ENCODE measurements at regions not wholly inside any gene's neighbourhood (a gene's known extent, or its start where the extent isn't known, plus 50 kb on each side); places are given as distances from the start of the nearest gene placed in this dataset.
A peak's percentile ranks its signal among the peaks of the same experiment; 100 is the strongest.
"Not testable (repeated sequence)": the region's sequence is repeated elsewhere in the genome, so short reads cannot be mapped to it uniquely, and the experiment has no call there.

DNA sequence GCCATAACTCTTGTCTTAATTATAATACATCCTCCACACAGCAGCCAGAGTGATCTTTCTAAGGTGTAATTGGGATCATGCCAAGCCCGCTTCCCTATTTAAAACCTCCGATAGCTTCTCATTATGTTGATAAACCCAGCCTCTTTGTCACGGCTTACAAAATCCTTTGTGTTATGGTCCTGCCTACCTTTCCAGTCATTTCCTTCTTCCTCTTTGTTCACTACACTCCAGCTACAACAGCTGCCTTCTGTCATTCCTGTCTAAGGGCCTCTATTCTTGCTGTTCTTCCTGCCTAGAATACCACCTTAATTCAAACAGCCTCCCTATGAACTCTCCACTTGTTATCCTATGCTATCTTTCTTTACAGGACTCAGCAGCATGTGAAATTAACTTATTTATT lies 70.6 kb upstream of the CAPRIN1 start:
- Mint-ChIP-seq H3K9me3 (no peaks in the 10 kb centered on the region), H3K36me3 (no peaks in the 10 kb centered on the region), H3K4me1 (no peaks in the 10 kb centered on the region), H3K27me3 (peaks cover 7% of the 10 kb centered on the region), H3K27ac (no peak overlapping the region), H3K4me3 (no peak overlapping the region)
- Histone ChIP-seq H3K27me3 (ENCODE audit: control insufficient read depth, insufficient read depth, low read length) (peaks cover 2% of the 10 kb centered on the region), H3K27ac (ENCODE audit: insufficient read depth, low read length, poor library complexity, severe bottlenecking) (no peak overlapping the region), H3K4me3 (ENCODE audit: low read depth, low read length) (no peak overlapping the region), H3K9me3 (ENCODE audit: control insufficient read depth in 2 of 2, low read length in 2 of 2) (no peaks in the 10 kb centered on the region), H3K4me1 (ENCODE audit: control insufficient read depth, insufficient read depth, low read length, poor library complexity, severe bottlenecking) (no peaks in the 10 kb centered on the region), H3K36me3 (ENCODE audit: control insufficient read depth, insufficient read depth, low read length) (no peaks in the 10 kb centered on the region)
- DNase-seq (no peak), ATAC-seq (ENCODE audit: low read depth in 2 of 2) (no peak)

- Histone ChIP-seq H3K36me3 (ENCODE audit: control insufficient read depth, insufficient read depth, low read length) (no peaks in the 10 kb centered on the region), H3K4me1 (ENCODE audit: control insufficient read depth, insufficient read depth, low read length, poor library complexity, severe bottlenecking) (no peaks in the 10 kb centered on the region), H3K27me3 (ENCODE audit: control insufficient read depth, insufficient read depth, low read length) (no peaks in the 10 kb centered on the region), H3K9me3 (ENCODE audit: control insufficient read depth in 2 of 2, low read length in 2 of 2) (no peaks in the 10 kb centered on the region), H3K4me3 (ENCODE audit: low read depth, low read length) (no peak overlapping the region), H3K27ac (ENCODE audit: insufficient read depth, low read length, poor library complexity, severe bottlenecking) (no peak overlapping the region)
- H3K9me3 Mint-ChIP-seq = no peaks in the 10 kb centered on the region
- peaks cover 7% of the 10 kb centered on the region for H3K27me3 Mint-ChIP-seq
- H3K4me1 Mint-ChIP-seq = no peaks in the 10 kb centered on the region
- no peak for ATAC-seq (ENCODE audit: low read depth in 2 of 2)
- no peak for DNase-seq
- no peak overlapping the region for H3K4me3 Mint-ChIP-seq
- no peaks in the 10 kb centered on the region for H3K36me3 Mint-ChIP-seq
- no peak overlapping the region for H3K27ac Mint-ChIP-seq
Measured at GRCh38 chr11:33978376-33978775, 73.2 kb upstream of the CAPRIN1 start.

GRCh38 chr11:33977676-33978075 lies 73.9 kb upstream of the CAPRIN1 start:
- H3K27me3 ChIP-seq (ENCODE audit: control insufficient read depth, insufficient read depth, low read length) = no peaks in the 10 kb centered on the region
- Mint-ChIP-seq H3K36me3 (no peaks in the 10 kb centered on the region), H3K9me3 (no peaks in the 10 kb centered on the region), H3K4me1 (no peaks in the 10 kb centered on the region), H3K27me3 (peaks cover 3% of the 10 kb centered on the region), H3K4me3 (no peak overlapping the region), H3K27ac (no peak overlapping the region)
- H3K27ac ChIP-seq (ENCODE audit: insufficient read depth, low read length, poor library complexity, severe bottlenecking) = no peak overlapping the region
- DNase-seq (no peak), ATAC-seq (ENCODE audit: low read depth in 2 of 2) (no peak)
- no peaks in the 10 kb centered on the region for H3K9me3 ChIP-seq (ENCODE audit: control insufficient read depth in 2 of 2, low read length in 2 of 2)
- no peaks in the 10 kb centered on the region for H3K36me3 ChIP-seq (ENCODE audit: control insufficient read depth, insufficient read depth, low read length)
- no peak overlapping the region for H3K4me3 ChIP-seq (ENCODE audit: low read depth, low read length)
- H3K4me1 ChIP-seq (ENCODE audit: control insufficient read depth, insufficient read depth, low read length, poor library complexity, severe bottlenecking) = no peaks in the 10 kb centered on the region

DNA sequence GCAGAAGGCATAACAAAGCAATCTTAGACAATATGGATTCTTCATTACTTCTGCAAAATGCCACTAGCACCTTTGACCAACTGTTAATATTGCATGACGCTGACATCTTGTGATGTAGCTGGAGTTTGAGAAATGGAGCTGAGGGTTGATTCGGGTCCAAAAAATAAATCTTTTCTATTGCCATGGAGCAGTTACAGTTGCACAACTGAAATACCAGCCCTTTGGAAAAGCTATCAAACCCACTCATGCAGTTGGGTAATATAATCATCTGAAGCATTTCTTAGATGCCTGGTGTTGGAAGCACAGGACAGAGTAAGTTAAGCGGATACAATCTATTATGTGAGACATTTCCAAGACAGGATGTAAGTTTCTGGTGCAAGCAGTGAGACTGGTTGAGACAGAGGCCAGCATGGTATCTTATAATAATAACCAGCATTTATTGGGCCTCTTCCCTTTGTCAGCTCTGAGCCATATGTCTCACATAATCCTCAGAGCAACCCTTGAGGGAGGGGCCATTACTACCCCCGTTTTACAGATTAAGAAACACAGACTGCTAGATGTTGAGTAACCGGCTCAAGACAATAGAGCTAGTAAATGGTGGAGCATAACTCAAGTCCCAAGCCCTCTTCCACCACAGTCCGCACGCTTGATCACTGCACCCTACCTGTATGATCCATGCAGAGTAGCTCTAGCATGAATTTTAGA lies 74.9 kb upstream of the CAPRIN1 start:
- no peaks in the 10 kb centered on the region for H3K36me3 Mint-ChIP-seq
- no peak overlapping the region for H3K27ac ChIP-seq (ENCODE audit: insufficient read depth, low read length, poor library complexity, severe bottlenecking)
- H3K4me1 Mint-ChIP-seq = no peaks in the 10 kb centered on the region
- no peak overlapping the region for H3K4me3 Mint-ChIP-seq
- H3K9me3 Mint-ChIP-seq = no peaks in the 10 kb centered on the region
- ATAC-seq (ENCODE audit: low read depth in 2 of 2) (no peak), DNase-seq (no peak)
- H3K27me3 Mint-ChIP-seq = no peaks in the 10 kb centered on the region
- H3K27ac Mint-ChIP-seq = no peak overlapping the region
- no peaks in the 10 kb centered on the region for H3K36me3 ChIP-seq (ENCODE audit: control insufficient read depth, insufficient read depth, low read length)
- no peaks in the 10 kb centered on the region for H3K4me1 ChIP-seq (ENCODE audit: control insufficient read depth, insufficient read depth, low read length, poor library complexity, severe bottlenecking)
- no peak overlapping the region for H3K4me3 ChIP-seq (ENCODE audit: low read depth, low read length)
- no peaks in the 10 kb centered on the region for H3K9me3 ChIP-seq (ENCODE audit: control insufficient read depth in 2 of 2, low read length in 2 of 2)
- H3K27me3 ChIP-seq (ENCODE audit: control insufficient read depth, insufficient read depth, low read length) = no peaks in the 10 kb centered on the region

GRCh38 chr11:33974804-33975203 lies 76.7 kb upstream of the CAPRIN1 start:
- DNase-seq (no peak), ATAC-seq (ENCODE audit: low read depth in 2 of 2) (no peak)
- Mint-ChIP-seq H3K4me1 (no peaks in the 10 kb centered on the region), H3K36me3 (no peaks in the 10 kb centered on the region), H3K4me3 (no peak overlapping the region), H3K27ac (no peak overlapping the region), H3K27me3 (peaks cover 3% of the 10 kb centered on the region), H3K9me3 (no peaks in the 10 kb centered on the region)
- Histone ChIP-seq H3K4me1 (ENCODE audit: control insufficient read depth, insufficient read depth, low read length, poor library complexity, severe bottlenecking) (no peaks in the 10 kb centered on the region), H3K27ac (ENCODE audit: insufficient read depth, low read length, poor library complexity, severe bottlenecking) (no peak overlapping the region), H3K27me3 (ENCODE audit: control insufficient read depth, insufficient read depth, low read length) (no peaks in the 10 kb centered on the region), H3K4me3 (ENCODE audit: low read depth, low read length) (no peak overlapping the region), H3K9me3 (ENCODE audit: control insufficient read depth in 2 of 2, low read length in 2 of 2) (no peaks in the 10 kb centered on the region), H3K36me3 (ENCODE audit: control insufficient read depth, insufficient read depth, low read length) (no peaks in the 10 kb centered on the region)

DNA sequence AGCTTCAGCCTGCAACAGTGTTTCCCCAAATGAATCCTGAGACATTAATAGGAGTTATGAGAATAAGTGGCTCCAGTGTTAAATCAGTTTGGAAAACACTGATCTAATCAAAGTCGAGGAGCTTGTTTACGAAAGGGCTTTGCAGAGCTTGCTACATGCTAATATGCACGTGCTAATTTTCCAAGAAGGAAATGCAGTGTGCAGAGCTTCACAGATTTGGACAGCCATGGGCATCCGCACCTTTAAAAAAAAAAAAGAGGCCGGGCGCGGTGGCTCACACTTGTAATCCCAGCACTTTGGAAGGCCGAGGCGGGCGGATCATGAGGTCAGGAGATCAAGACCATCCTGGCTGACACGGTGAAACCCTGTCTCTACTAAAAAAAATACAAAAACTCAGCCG lies 79.7 kb upstream of the LMO2 start:
- not testable (repeated sequence) for H3K36me3 Mint-ChIP-seq; H3K9me3 ChIP-seq (ENCODE audit: control insufficient read depth in 2 of 2, low read length in 2 of 2); H3K27ac Mint-ChIP-seq; DNase-seq; H3K4me1 Mint-ChIP-seq; H3K27me3 ChIP-seq (ENCODE audit: control insufficient read depth, insufficient read depth, low read length); H3K4me3 ChIP-seq (ENCODE audit: low read depth, low read length); H3K4me3 Mint-ChIP-seq; H3K4me1 ChIP-seq (ENCODE audit: control insufficient read depth, insufficient read depth, low read length, poor library complexity, severe bottlenecking); ATAC-seq (ENCODE audit: low read depth in 2 of 2); H3K27me3 Mint-ChIP-seq; H3K36me3 ChIP-seq (ENCODE audit: control insufficient read depth, insufficient read depth, low read length); H3K27ac ChIP-seq (ENCODE audit: insufficient read depth, low read length, poor library complexity, severe bottlenecking); H3K9me3 Mint-ChIP-seq

GRCh38 chr11:33970984-33971466 lies 79.1 kb upstream of the LMO2 start:
- H3K4me3 Mint-ChIP-seq = no peak overlapping the region
- Histone ChIP-seq H3K4me1 (ENCODE audit: control insufficient read depth, insufficient read depth, low read length, poor library complexity, severe bottlenecking) (no peaks in the 10 kb centered on the region), H3K27ac (ENCODE audit: insufficient read depth, low read length, poor library complexity, severe bottlenecking) (no peak overlapping the region), H3K36me3 (ENCODE audit: control insufficient read depth, insufficient read depth, low read length) (no peaks in the 10 kb centered on the region), H3K27me3 (ENCODE audit: control insufficient read depth, insufficient read depth, low read length) (no peaks in the 10 kb centered on the region), H3K4me3 (ENCODE audit: low read depth, low read length) (no peak overlapping the region), H3K9me3 (ENCODE audit: control insufficient read depth in 2 of 2, low read length in 2 of 2) (no peaks in the 10 kb centered on the region)
- peak in 1 of 3 donors; percentile 10 for DNase-seq
- peaks cover 6% of the 10 kb centered on the region for H3K27me3 Mint-ChIP-seq
- no peak for ATAC-seq (ENCODE audit: low read depth in 2 of 2)
- H3K27ac Mint-ChIP-seq = no peak overlapping the region
- H3K4me1 Mint-ChIP-seq = no peaks in the 10 kb centered on the region
- H3K9me3 Mint-ChIP-seq = peaks cover 0 to 5% (median 0%) of the 10 kb centered on the region in 7 donors
- H3K36me3 Mint-ChIP-seq = no peaks in the 10 kb centered on the region

DNA sequence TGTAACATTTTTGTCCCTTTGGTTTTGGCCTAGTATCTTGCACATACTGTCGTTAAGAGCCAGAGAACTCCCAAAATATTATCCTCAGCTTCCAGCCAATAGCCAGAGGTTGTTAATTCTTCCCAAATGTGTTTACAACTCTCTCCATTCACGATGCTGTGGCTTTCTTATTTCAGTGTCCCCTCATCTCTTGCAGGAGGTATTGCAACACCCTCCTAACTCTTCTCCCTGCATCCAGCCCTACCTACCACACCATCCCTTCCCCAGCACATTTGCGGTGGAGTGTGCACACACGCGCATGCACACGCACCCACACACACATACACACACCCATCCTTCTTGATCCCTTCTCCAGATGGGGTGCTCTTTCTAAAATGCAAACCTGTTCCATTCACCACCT lies 75.6 kb upstream of the LMO2 start:
- Mint-ChIP-seq H3K4me1 (no peaks in the 10 kb centered on the region), H3K36me3 (no peaks in the 10 kb centered on the region), H3K27me3 (peaks cover 20% of the 10 kb centered on the region), H3K9me3 (peaks cover 0 to 5% (median 0%) of the 10 kb centered on the region in 7 donors), H3K4me3 (no peak overlapping the region), H3K27ac (no peak overlapping the region)
- H3K27me3 ChIP-seq (ENCODE audit: control insufficient read depth, insufficient read depth, low read length) = peaks cover 4% of the 10 kb centered on the region
- H3K27ac ChIP-seq (ENCODE audit: insufficient read depth, low read length, poor library complexity, severe bottlenecking) = no peak overlapping the region
- H3K36me3 ChIP-seq (ENCODE audit: control insufficient read depth, insufficient read depth, low read length) = no peaks in the 10 kb centered on the region
- ATAC-seq (ENCODE audit: low read depth in 2 of 2) (no peak), DNase-seq (no peak)
- H3K4me3 ChIP-seq (ENCODE audit: low read depth, low read length) = no peak overlapping the region
- no peaks in the 10 kb centered on the region for H3K4me1 ChIP-seq (ENCODE audit: control insufficient read depth, insufficient read depth, low read length, poor library complexity, severe bottlenecking)
- no peaks in the 10 kb centered on the region for H3K9me3 ChIP-seq (ENCODE audit: control insufficient read depth in 2 of 2, low read length in 2 of 2)

All from CD4-positive, CD25-positive, alpha-beta regulatory T cell (primary cell).